Activated CD8-positive, alpha-beta T cell treated with anti-CD3 and anti-CD28 coated beads for 36 hours (primary cell): ENCODE measurements at regions not wholly inside any gene's neighbourhood (a gene's known extent, or its start where the extent isn't known, plus 50 kb on each side); places are given as distances from the start of the nearest gene placed in this dataset.

Experiments
- ATAC-seq: fragments of 200-7000 bp; cut with Tn5 transposase; one replicate; pipeline ENCODE4 v1.10.0; 2021; ENCODE audit warnings: mild to moderate bottlenecking, moderate library complexity
- CTCF ChIA-PET: fragments of 350-600 bp; sonication (Branson Sonifier 250); formaldehyde crosslinking; loops from one replicate; lab custom pipeline; 2021; ENCODE audit warnings: antibody characterized with exemption; lab: Charles Lee
- POLR2A ChIA-PET: fragments of 350-600 bp; sonication (Branson Sonifier 250); formaldehyde crosslinking; loops from one replicate; lab custom pipeline; 2021; ENCODE audit warnings: antibody characterized with exemption; lab: Charles Lee
- DNase-seq: peaks from one replicate; pipeline ENCODE4 v3.0.0-alpha.2; 2020
- H3K27ac Mint-ChIP-seq: one replicate; pipeline ENCODE4 v1.8.0; 2021; ENCODE audit warnings: mild to moderate bottlenecking, mixed read lengths
- H3K27me3 Mint-ChIP-seq: one replicate; pipeline ENCODE4 v1.8.0; 2021; ENCODE audit warnings: mixed read lengths
- H3K36me3 Mint-ChIP-seq: one replicate; pipeline ENCODE4 v1.8.0; 2021; ENCODE audit warnings: low read depth, mixed read lengths
- H3K4me1 Mint-ChIP-seq: one replicate; pipeline ENCODE4 v1.8.0; 2021; ENCODE audit warnings: low read depth, mixed read lengths
- H3K4me3 Mint-ChIP-seq: one replicate; pipeline ENCODE4 v1.8.0; 2021; ENCODE audit warnings: mild to moderate bottlenecking, moderate library complexity, mixed read lengths
- H3K9me3 Mint-ChIP-seq: one replicate; pipeline ENCODE4 v1.8.0; 2021; ENCODE audit warnings: mixed read lengths
- CTCF ChIP-seq: fragments of 200-600 bp; IDR thresholded peaks from one replicate; pipeline ENCODE4 v1.8.0; 2022; ENCODE audit warnings: antibody characterized with exemption, mild to moderate bottlenecking
- intact Hi-C: fragments of 100-400 bp; cut with micrococcal nuclease; formaldehyde crosslinking; loops from one replicate; pipeline ENCODE4 v1.10.0; 2022

GRCh38 chr2:107009275-107009674 is 123.3 kb upstream of the ST6GAL2 start:
- Mint-ChIP-seq H3K4me3 (no peak overlapping the region), H3K27ac (no peak overlapping the region), H3K4me1 (no peaks in the 10 kb centered on the region), H3K36me3 (no peaks in the 10 kb centered on the region), H3K27me3 (no peaks in the 10 kb centered on the region), H3K9me3 (no peaks in the 10 kb centered on the region)
- POLR2A ChIA-PET, result no interaction called here
- ATAC-seq (no peak), DNase-seq (no peak)
- CTCF ChIA-PET, result no interaction called here
- no peak for TF ChIP-seq CTCF
- intact Hi-C loops, result no loop called here

- Mint-ChIP-seq H3K4me3 (no peak overlapping the region), H3K36me3 (no peaks in the 10 kb centered on the region), H3K4me1 (no peaks in the 10 kb centered on the region), H3K9me3 (no peaks in the 10 kb centered on the region), H3K27me3 (no peaks in the 10 kb centered on the region), H3K27ac (no peak overlapping the region)
- DNase-seq (no peak), ATAC-seq (no peak)
- intact Hi-C loops, result no loop called here
- POLR2A ChIA-PET, result no interaction called here
- no peak for TF ChIP-seq CTCF
- CTCF ChIA-PET, result no interaction called here
These were observed 126.8 kb upstream of the ST6GAL2 start for GRCh38 chr2:107012714-107013306.

GRCh38 chr2:107013884-107014283 is 127.9 kb upstream of the ST6GAL2 start:
- H3K27me3 Mint-ChIP-seq, result no peaks in the 10 kb centered on the region
- no peaks in the 10 kb centered on the region for H3K36me3 Mint-ChIP-seq
- H3K4me1 Mint-ChIP-seq, result no peaks in the 10 kb centered on the region
- DNase-seq, result no peak
- no peak for TF ChIP-seq CTCF
- CTCF ChIA-PET, result no interaction called here
- POLR2A ChIA-PET, result no interaction called here
- H3K27ac Mint-ChIP-seq, result no peak overlapping the region
- no peak overlapping the region for H3K4me3 Mint-ChIP-seq
- intact Hi-C loops, result no loop called here
- ATAC-seq, result no peak
- no peaks in the 10 kb centered on the region for H3K9me3 Mint-ChIP-seq

GRCh38 chr2:107018366-107018765 is 132.4 kb upstream of the ST6GAL2 start:
- Mint-ChIP-seq H3K9me3 (no peaks in the 10 kb centered on the region), H3K36me3 (no peaks in the 10 kb centered on the region), H3K27ac (no peak overlapping the region), H3K27me3 (peaks cover 1% of the 10 kb centered on the region), H3K4me1 (no peaks in the 10 kb centered on the region), H3K4me3 (no peak overlapping the region)
- no peak for DNase-seq
- intact Hi-C loops, result no loop called here
- TF ChIP-seq CTCF, result no peak
- ATAC-seq, result no peak
- POLR2A ChIA-PET, result no interaction called here
- CTCF ChIA-PET, result no interaction called here

GRCh38 chr2:107020392-107020791 is 134.4 kb upstream of the ST6GAL2 start:
- intact Hi-C loops, result no loop called here

More at GRCh38 chr2:107020392-107020791, 134.4 kb upstream of the ST6GAL2 start:
- Mint-ChIP-seq H3K27me3 (peaks cover 1% of the 10 kb centered on the region), H3K9me3 (no peaks in the 10 kb centered on the region), H3K4me1 (no peaks in the 10 kb centered on the region), H3K27ac (no peak overlapping the region), H3K36me3 (no peaks in the 10 kb centered on the region), H3K4me3 (no peak overlapping the region)
- TF ChIP-seq CTCF, result no peak
- ChIA-PET POLR2A (no interaction called here), CTCF (no interaction called here)
- DNase-seq (no peak), ATAC-seq (no peak)
